ENCODE measurements at regions not wholly inside any gene's neighbourhood (a gene's known extent, or its start where the extent isn't known, plus 50 kb on each side); places are given as distances from the start of the nearest gene placed in this dataset.

GRCh38 chr16:63672493-63672892, 1449.4 kb downstream of the CDH11 start:
- intact Hi-C loops (cut with DNase I; ENCODE audit: low total_unique reads) = no loop called here

GRCh38 chr16:63663155-63663554, 1458.7 kb downstream of the CDH11 start:
- Histone ChIP-seq H3K4me3 (no peak overlapping the region), H3K27me3 (no peaks in the 10 kb centered on the region), H3K4me1 (no peaks in the 10 kb centered on the region), H3K27ac (no peak overlapping the region), H3K9me3 (no peaks in the 10 kb centered on the region), H3K36me3 (no peaks in the 10 kb centered on the region)
- intact Hi-C loops (cut with DNase I; ENCODE audit: low total_unique reads) = no loop called here
- DNase-seq = no peak
- TF ChIP-seq CTCF (IDR thresholded peaks at IDR 0.05) = no peak

More at GRCh38 chr16:63672493-63672892, 1449.4 kb downstream of the CDH11 start:
- Histone ChIP-seq H3K27ac (no peak overlapping the region), H3K36me3 (no peaks in the 10 kb centered on the region), H3K4me3 (no peak overlapping the region), H3K9me3 (no peaks in the 10 kb centered on the region), H3K27me3 (no peaks in the 10 kb centered on the region), H3K4me1 (no peaks in the 10 kb centered on the region)
- TF ChIP-seq CTCF (IDR thresholded peaks at IDR 0.05) = no peak
- DNase-seq = no peak

- Histone ChIP-seq H3K4me1 (no peaks in the 10 kb centered on the region), H3K36me3 (no peaks in the 10 kb centered on the region), H3K27ac (no peak overlapping the region), H3K27me3 (no peaks in the 10 kb centered on the region), H3K9me3 (no peaks in the 10 kb centered on the region), H3K4me3 (no peak overlapping the region)
- no peak for TF ChIP-seq CTCF (IDR thresholded peaks at IDR 0.05)
- no peak for DNase-seq
- intact Hi-C loops (cut with DNase I; ENCODE audit: low total_unique reads) = no loop called here
Measured at GRCh38 chr16:63655846-63656245, 1466.0 kb downstream of the CDH11 start.

- intact Hi-C loops (cut with DNase I; ENCODE audit: low total_unique reads) = no loop called here
- H3K36me3 ChIP-seq = no peaks in the 10 kb centered on the region
- H3K4me1 ChIP-seq = no peaks in the 10 kb centered on the region
- no peak overlapping the region for H3K27ac ChIP-seq
- no peaks in the 10 kb centered on the region for H3K27me3 ChIP-seq
- DNase-seq = no peak
- H3K4me3 ChIP-seq = no peak overlapping the region
- no peaks in the 10 kb centered on the region for H3K9me3 ChIP-seq
- no peak for TF ChIP-seq CTCF (IDR thresholded peaks at IDR 0.05)
Measured at GRCh38 chr16:63653044-63653839, 1468.6 kb downstream of the CDH11 start.

GRCh38 chr16:63652091-63652490, 1469.8 kb downstream of the CDH11 start:
- DNase-seq = no peak
- Histone ChIP-seq H3K4me1 (no peaks in the 10 kb centered on the region), H3K27ac (no peak overlapping the region), H3K27me3 (no peaks in the 10 kb centered on the region), H3K36me3 (no peaks in the 10 kb centered on the region), H3K9me3 (no peaks in the 10 kb centered on the region), H3K4me3 (no peak overlapping the region)
- intact Hi-C loops (cut with DNase I; ENCODE audit: low total_unique reads) = no loop called here
- no peak for TF ChIP-seq CTCF (IDR thresholded peaks at IDR 0.05)

All from tibial artery (tissue), 4 donors.